HepG2 (cell line): ENCODE measurements at regions not wholly inside any gene's neighbourhood (a gene's known extent, or its start where the extent isn't known, plus 50 kb on each side); places are given as distances from the start of the nearest gene placed in this dataset.

Experiments
- ATF2 ChIP-seq: sonication (generic); formaldehyde crosslinking; IDR thresholded peaks from 2 replicates; pipeline ENCODE4 v1.4.0; 2020; ENCODE audit warnings: missing genetic modification reagents
- ATF3 ChIP-seq: sonication (generic); formaldehyde crosslinking; IDR thresholded peaks from 2 replicates; pipeline ENCODE4 v1.4.0; 2020; ENCODE audit warnings: missing genetic modification reagents
- ATRX ChIP-seq: sonication (generic); formaldehyde crosslinking; IDR thresholded peaks from 2 replicates; pipeline ENCODE4 v1.4.0; 2020; ENCODE audit warnings: missing genetic modification reagents, borderline replicate concordance
- DNMT3B ChIP-seq: conservative IDR thresholded peaks from 2 replicates; pipeline ENCODE4 v1.6.1; 2016; ENCODE audit warnings: missing biosample characterization, control low read depth
- EED ChIP-seq: sonication (generic); formaldehyde crosslinking; IDR thresholded peaks from 2 replicates; pipeline ENCODE4 v1.5.0; 2020; ENCODE audit warnings: mild to moderate bottlenecking, missing genetic modification reagents
- HES4 ChIP-seq: sonication (generic); formaldehyde crosslinking; IDR thresholded peaks from 2 replicates; pipeline ENCODE4 v1.9.0; 2021; ENCODE audit warnings: mild to moderate bottlenecking, missing genetic modification reagents, borderline replicate concordance
- HOXD1 ChIP-seq: sonication (generic); formaldehyde crosslinking; IDR thresholded peaks from 2 replicates; pipeline ENCODE4 v1.5.0; 2020; ENCODE audit warnings: missing genetic modification reagents
- KDM3A ChIP-seq: IDR thresholded peaks from 2 replicates; pipeline ENCODE4 v1.6.1; 2018; ENCODE audit warnings: low read depth, missing compliant biosample characterization
- MYNN ChIP-seq: sonication (generic); formaldehyde crosslinking; IDR thresholded peaks from 2 replicates; pipeline ENCODE4 v1.4.0; 2020; ENCODE audit warnings: mild to moderate bottlenecking, low read depth, missing genetic modification reagents
- PRPF4 ChIP-seq: fragments of 200-400 bp; formaldehyde crosslinking; IDR thresholded peaks from 2 replicates; pipeline ENCODE4 v1.6.1; 2016; ENCODE audit warnings: low read length, low read depth; ENCODE audit not compliant: poor library complexity, severe bottlenecking
- RBFOX2 ChIP-seq: fragments of 200-400 bp; formaldehyde crosslinking; IDR thresholded peaks from 2 replicates; pipeline ENCODE4 v1.6.1; 2017; ENCODE audit warnings: low read depth, mild to moderate bottlenecking, low read length
- RCOR2 ChIP-seq: IDR thresholded peaks from 2 replicates; pipeline ENCODE4 v1.6.1; 2016; ENCODE audit warnings: missing biosample characterization, missing genetic modification reagents
- SKI ChIP-seq: fragments of 450-650 bp; IDR thresholded peaks from one replicate; pipeline ENCODE4 v1.6.1; 2018; ENCODE audit warnings: mild to moderate bottlenecking; ENCODE audit not compliant: partially characterized antibody
- SP2 ChIP-seq: sonication (generic); formaldehyde crosslinking; IDR thresholded peaks from 2 replicates; pipeline ENCODE4 v1.5.1; 2020; ENCODE audit warnings: mild to moderate bottlenecking, missing genetic modification reagents
- TBL1XR1 ChIP-seq: fragments of 150-350 bp; IDR thresholded peaks from 2 replicates; pipeline ENCODE4 v1.6.1; 2014; ENCODE audit warnings: borderline replicate concordance, low read length; ENCODE audit not compliant: partially characterized antibody
- THAP11 ChIP-seq: IDR thresholded peaks from 2 replicates; pipeline ENCODE4 v1.6.1; 2016; ENCODE audit warnings: missing biosample characterization, missing genetic modification reagents
- TOE1 ChIP-seq: sonication (generic); formaldehyde crosslinking; IDR thresholded peaks from 2 replicates; pipeline ENCODE4 v1.4.0; 2020; ENCODE audit warnings: mild to moderate bottlenecking, missing genetic modification reagents
- XBP1 ChIP-seq: sonication (generic); formaldehyde crosslinking; IDR thresholded peaks from 2 replicates; pipeline ENCODE4 v1.5.0; 2020; ENCODE audit warnings: missing genetic modification reagents
- YEATS2 ChIP-seq: sonication (generic); formaldehyde crosslinking; IDR thresholded peaks from 2 replicates; pipeline ENCODE4 v1.4.0; 2020; ENCODE audit warnings: missing genetic modification reagents, borderline replicate concordance
- ZKSCAN8 ChIP-seq: IDR thresholded peaks from 2 replicates; pipeline ENCODE4 v1.6.1; 2016; ENCODE audit warnings: borderline replicate concordance, missing genetic modification reagents, missing compliant biosample characterization
- ZNF225 ChIP-seq: sonication (generic); formaldehyde crosslinking; IDR thresholded peaks from 2 replicates; pipeline ENCODE4 v1.4.0; 2020; ENCODE audit warnings: mild to moderate bottlenecking, missing genetic modification reagents
- ZNF230 ChIP-seq: sonication (generic); formaldehyde crosslinking; IDR thresholded peaks from 2 replicates; pipeline ENCODE4 v1.4.0; 2020; ENCODE audit warnings: mild to moderate bottlenecking, missing genetic modification reagents
- ZNF549 ChIP-seq: sonication (generic); formaldehyde crosslinking; IDR thresholded peaks from 2 replicates; pipeline ENCODE4 v1.5.0; 2020; ENCODE audit warnings: missing genetic modification reagents
- ZNF552 ChIP-seq: sonication (generic); formaldehyde crosslinking; IDR thresholded peaks from 2 replicates; pipeline ENCODE4 v1.9.0; 2022; ENCODE audit warnings: missing genetic modification reagents, mild to moderate bottlenecking, borderline replicate concordance
- ZNF580 ChIP-seq: IDR thresholded peaks from 2 replicates; pipeline ENCODE4 v1.6.1; 2016; ENCODE audit warnings: low read depth, borderline replicate concordance
- ZNF704 ChIP-seq: sonication (generic); formaldehyde crosslinking; IDR thresholded peaks from 2 replicates; pipeline ENCODE4 v1.8.1; 2023; ENCODE audit warnings: mild to moderate bottlenecking, inconsistent platforms, moderate library complexity, missing genetic modification reagents, borderline replicate concordance
- ZNF713 ChIP-seq: sonication (generic); formaldehyde crosslinking; IDR thresholded peaks from 2 replicates; pipeline ENCODE4 v1.4.0; 2020; ENCODE audit warnings: mild to moderate bottlenecking, missing genetic modification reagents
- ZNF720 ChIP-seq: sonication (generic); formaldehyde crosslinking; IDR thresholded peaks from 2 replicates; pipeline ENCODE4 v1.4.0; 2020; ENCODE audit warnings: missing genetic modification reagents
- ZNF746 ChIP-seq: sonication (generic); formaldehyde crosslinking; IDR thresholded peaks from 2 replicates; pipeline ENCODE4 v1.8.0; 2022; ENCODE audit warnings: mild to moderate bottlenecking, missing genetic modification reagents
- ZNF775 ChIP-seq: sonication (generic); formaldehyde crosslinking; IDR thresholded peaks from 2 replicates; pipeline ENCODE4 v1.4.0; 2020; ENCODE audit warnings: missing genetic modification reagents, mild to moderate bottlenecking, moderate library complexity, borderline replicate concordance
- ZNF891 ChIP-seq: sonication (generic); formaldehyde crosslinking; IDR thresholded peaks from 2 replicates; pipeline ENCODE4 v1.5.0; 2020; ENCODE audit warnings: mild to moderate bottlenecking, missing genetic modification reagents

GRCh38 chr9:91100878-91101450, 260.8 kb downstream of the AUH start (continued):
- TF ChIP-seq ATF2 (CRISPR knock-in tag) (peak; percentile 66; the same call in 1 of the 2 replicates), ZNF225 (CRISPR knock-in tag) (no peak), RBFOX2 (no peak), SKI (no peak), ZNF713 (CRISPR knock-in tag) (no peak), XBP1 (CRISPR knock-in tag) (no peak), SP2 (CRISPR knock-in tag) (0 out of 2 replicates have a peak, but pooled peaks have one; percentile 30), TBL1XR1 (peak; percentile 40), ZNF720 (no peak), EED (CRISPR knock-in tag) (no peak), RCOR2 (CRISPR knock-in tag) (peak; percentile 83; the same call in 1 of the 2 replicates), THAP11 (CRISPR knock-in tag) (peak; percentile 65), ZNF552 (no peak), ZNF775 (no peak), ATF3 (CRISPR knock-in tag) (no peak), MYNN (CRISPR knock-in tag) (no peak), HOXD1 (CRISPR knock-in tag) (no peak), TOE1 (no peak), PRPF4 (no peak), HES4 (peak; percentile 75; the same call in 1 of the 2 replicates), KDM3A (CRISPR knock-in tag) (peak; percentile 74; the same call in 1 of the 2 replicates), ZNF580 (CRISPR knock-in tag) (peak; percentile 94; the same call in 1 of the 2 replicates), ZNF549 (no peak), DNMT3B (CRISPR knock-in tag) (no peak), ATRX (CRISPR knock-in tag) (no peak), ZNF746 (CRISPR knock-in tag) (peak; percentile 74; the same call in 1 of the 2 replicates), ZNF891 (CRISPR knock-in tag) (no peak), ZNF704 (no peak), ZKSCAN8 (CRISPR knock-in tag) (0 out of 2 replicates have a peak, but pooled peaks have one; percentile 56), YEATS2 (CRISPR knock-in tag) (no peak), ZNF230 (CRISPR knock-in tag) (no peak)
